Gastroesophageal sphincter (tissue), 4 donors: ENCODE measurements at regions not wholly inside any gene's neighbourhood (a gene's known extent, or its start where the extent isn't known, plus 50 kb on each side); places are given as distances from the start of the nearest gene placed in this dataset.
"Not testable (repeated sequence)": the region's sequence is repeated elsewhere in the genome, so short reads cannot be mapped to it uniquely, and the experiment has no call there.

ENCODE experiments used
- ATAC-seq: fragments of 150-250 bp; one replicate; pipeline ENCODE4 v1.9.1; 2016; ENCODE audit warnings: mild to moderate bottlenecking, moderate library complexity
- H3K27ac ChIP-seq, 4 donors: fragments of 200-600 bp; sonication (generic) in 3 of 4; 1 replicate in 3 of 4; 2 replicates in 1 of 4; pipeline ENCODE4 v1.5.1; 2016 to 2019
- H3K27me3 ChIP-seq: fragments of 200-600 bp; sonication (generic); one replicate; pipeline ENCODE4 v1.5.1; 2019
- H3K36me3 ChIP-seq, 2 donors: fragments of 200-600 bp; sonication (generic); one replicate each; pipeline ENCODE4 v1.5.1; 2019; ENCODE audit warnings: control low read depth in 1 of 2
- H3K4me1 ChIP-seq, 3 donors: fragments of 200-600 bp; sonication (generic); 1 replicate in 2 of 3; 2 replicates in 1 of 3; pipeline ENCODE4 v1.5.1; 2016 to 2019; ENCODE audit warnings: control low read depth in 2 of 3
- H3K4me3 ChIP-seq, 2 donors: fragments of 200-600 bp; sonication (generic); one replicate each; pipeline ENCODE4 v1.5.1; 2019; ENCODE audit warnings: mild to moderate bottlenecking in 1 of 2, moderate library complexity in 1 of 2
- H3K9me3 ChIP-seq, 3 donors: fragments of 200-600 bp; sonication (generic); one replicate each; pipeline ENCODE4 v1.5.1; 2017 to 2019; ENCODE audit warnings: control low read depth in 2 of 3
- EP300 ChIP-seq: sonication (generic); formaldehyde crosslinking; IDR thresholded peaks from one replicate; pipeline ENCODE4 v1.6.1; 2017; ENCODE audit warnings: antibody characterized with exemption, mild to moderate bottlenecking
- POLR2A ChIP-seq, 2 donors: fragments of 450-650 bp; IDR thresholded peaks; one replicate each; pipeline ENCODE4 v1.6.1; 2017; ENCODE audit warnings: antibody characterized with exemption in 2 of 2, mild to moderate bottlenecking in 2 of 2, moderate library complexity in 1 of 2
- POLR2AphosphoS5 ChIP-seq: sonication (generic); formaldehyde crosslinking; IDR thresholded peaks from one replicate; pipeline ENCODE4 v1.6.1; 2017; ENCODE audit warnings: antibody characterized with exemption
- WGBS, 2 donors: methylation state at CpG; one replicate each; pipeline ENCODE4 v1.1.5; 2018; ENCODE audit warnings: low coverage in 1 of 2; 5-methylcytosine and 5-hydroxymethylcytosine counted together
- TF ChIP-seq, protein P1 (sequence below), 4 experiments: fragments of 200-600 bp in 2 of 4; fragments of 450-650 bp in 2 of 4; sonication (generic) in 1 of 4; IDR thresholded peaks; one replicate each; pipeline ENCODE4 v1.5.1; 2017 to 2019; ENCODE audit warnings: antibody characterized with exemption in 4 of 4, mild to moderate bottlenecking in 2 of 4, moderate library complexity in 2 of 4

DNA sequence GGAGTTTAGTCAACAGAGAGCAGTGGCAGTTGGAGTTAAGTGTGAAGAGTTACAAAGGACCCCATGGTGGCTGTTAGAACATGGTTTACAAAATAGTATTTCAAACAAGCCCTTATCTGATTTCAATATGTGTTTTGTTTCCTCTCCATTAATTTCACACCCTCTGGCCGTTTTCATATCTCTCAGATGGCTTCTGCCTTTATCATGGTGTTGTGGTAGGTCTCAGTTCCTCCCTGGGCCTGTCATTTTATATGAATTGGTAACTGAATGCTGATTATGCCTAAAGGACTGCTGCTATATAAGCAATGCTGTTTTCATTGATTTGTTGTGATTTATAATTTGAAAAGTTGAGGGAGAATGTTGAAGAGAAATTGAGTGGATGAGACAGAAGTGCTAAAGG lies 686.7 kb downstream of the NYAP2 start:
- Histone ChIP-seq H3K4me3 (no peak overlapping the region), H3K27me3 (no peaks in the 10 kb centered on the region)

DNA sequence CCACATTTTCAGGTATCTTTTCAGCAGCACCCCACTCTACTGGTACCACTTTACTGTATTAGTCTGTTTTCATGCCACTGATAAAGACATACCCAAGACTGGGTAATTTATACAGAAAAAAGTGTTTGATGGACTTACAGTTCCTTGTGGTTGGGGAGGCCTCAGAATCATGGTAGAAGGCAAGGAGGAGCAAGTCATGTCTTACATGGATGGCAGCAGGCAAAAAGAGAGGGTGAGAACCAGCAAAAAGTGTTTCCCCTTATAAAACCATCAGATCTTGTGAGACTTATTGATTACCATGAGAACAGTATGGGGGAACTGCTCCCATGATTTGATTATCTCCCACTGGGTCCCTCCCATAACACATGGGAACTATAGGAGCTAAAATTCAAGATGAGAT lies 685.9 kb downstream of the NYAP2 start:
- not testable (repeated sequence) for H3K27me3 ChIP-seq, H3K27ac ChIP-seq, H3K36me3 ChIP-seq, H3K4me3 ChIP-seq, H3K9me3 ChIP-seq, H3K4me1 ChIP-seq, ATAC-seq

More for the DNA sequence above, 686.7 kb downstream of the NYAP2 start:
- no peak for ATAC-seq
- TF ChIP-seq POLR2AphosphoS5, result no peak
- no peaks in the 10 kb centered on the region for H3K36me3 ChIP-seq
- WGBS, 2 donors, result 22 to 62% methylated on average over 1 of the region's 1 CpG
- no peaks in the 10 kb centered on the region for H3K9me3 ChIP-seq
- H3K27ac ChIP-seq, result no peak overlapping the region
- no peaks in the 10 kb centered on the region for H3K4me1 ChIP-seq

DNA sequence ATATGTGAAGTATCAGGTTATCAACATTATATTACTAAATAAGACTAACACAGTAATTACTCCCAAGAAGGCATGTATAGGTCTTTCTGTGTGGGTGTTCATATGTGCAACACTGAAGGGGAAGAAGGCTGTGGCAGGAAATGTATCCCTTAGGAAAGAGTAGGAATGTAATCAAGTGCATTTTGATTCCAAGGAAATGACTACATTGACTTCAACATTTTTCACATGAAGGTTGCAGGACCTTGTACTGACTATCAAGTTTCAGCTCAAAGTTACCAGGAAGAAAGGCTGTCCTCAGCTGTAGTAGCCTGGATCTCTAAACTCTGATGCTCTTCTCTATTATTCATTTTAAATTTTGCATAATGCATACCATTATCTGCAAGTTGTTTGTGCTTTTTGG lies 680.8 kb downstream of the NYAP2 start:
- TF ChIP-seq POLR2A (IDR thresholded peaks at IDR 0.05) (no peak), EP300 (no peak), POLR2AphosphoS5 (no peak)
- TF ChIP-seq, protein P1, sequence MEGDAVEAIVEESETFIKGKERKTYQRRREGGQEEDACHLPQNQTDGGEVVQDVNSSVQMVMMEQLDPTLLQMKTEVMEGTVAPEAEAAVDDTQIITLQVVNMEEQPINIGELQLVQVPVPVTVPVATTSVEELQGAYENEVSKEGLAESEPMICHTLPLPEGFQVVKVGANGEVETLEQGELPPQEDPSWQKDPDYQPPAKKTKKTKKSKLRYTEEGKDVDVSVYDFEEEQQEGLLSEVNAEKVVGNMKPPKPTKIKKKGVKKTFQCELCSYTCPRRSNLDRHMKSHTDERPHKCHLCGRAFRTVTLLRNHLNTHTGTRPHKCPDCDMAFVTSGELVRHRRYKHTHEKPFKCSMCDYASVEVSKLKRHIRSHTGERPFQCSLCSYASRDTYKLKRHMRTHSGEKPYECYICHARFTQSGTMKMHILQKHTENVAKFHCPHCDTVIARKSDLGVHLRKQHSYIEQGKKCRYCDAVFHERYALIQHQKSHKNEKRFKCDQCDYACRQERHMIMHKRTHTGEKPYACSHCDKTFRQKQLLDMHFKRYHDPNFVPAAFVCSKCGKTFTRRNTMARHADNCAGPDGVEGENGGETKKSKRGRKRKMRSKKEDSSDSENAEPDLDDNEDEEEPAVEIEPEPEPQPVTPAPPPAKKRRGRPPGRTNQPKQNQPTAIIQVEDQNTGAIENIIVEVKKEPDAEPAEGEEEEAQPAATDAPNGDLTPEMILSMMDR (IDR thresholded peaks at IDR 0.05), result no peak
- ATAC-seq, result no peak
- Histone ChIP-seq H3K27ac (no peak overlapping the region), H3K4me3 (no peak overlapping the region), H3K9me3 (no peaks in the 10 kb centered on the region), H3K4me1 (no peaks in the 10 kb centered on the region), H3K27me3 (no peaks in the 10 kb centered on the region), H3K36me3 (no peaks in the 10 kb centered on the region)

DNA sequence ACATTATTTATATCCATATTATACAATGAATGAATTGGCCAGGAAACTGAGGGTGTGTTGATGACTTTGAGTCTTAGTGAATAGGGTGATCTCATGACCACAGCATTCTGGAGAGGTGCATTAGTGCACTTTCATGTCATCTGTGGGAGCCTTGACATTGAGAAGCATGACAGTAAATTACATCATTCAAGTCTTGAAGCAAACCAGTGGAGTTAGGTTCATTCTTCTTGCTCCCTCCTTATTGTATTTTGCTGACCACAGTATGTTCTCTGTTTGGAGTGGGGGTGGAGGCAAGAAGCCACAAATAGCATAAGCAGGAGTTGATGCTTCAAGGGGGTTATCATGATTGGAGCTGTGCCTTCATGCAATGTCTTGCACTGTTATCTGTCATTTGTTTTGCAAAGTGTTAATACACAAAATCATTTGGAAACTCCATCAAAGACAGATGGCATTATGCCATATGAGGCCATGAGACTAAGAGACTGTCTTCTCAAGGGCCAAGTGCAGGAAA lies 680.2 kb downstream of the NYAP2 start:
- no peak overlapping the region for H3K27ac ChIP-seq
- no peak for ATAC-seq

DNA sequence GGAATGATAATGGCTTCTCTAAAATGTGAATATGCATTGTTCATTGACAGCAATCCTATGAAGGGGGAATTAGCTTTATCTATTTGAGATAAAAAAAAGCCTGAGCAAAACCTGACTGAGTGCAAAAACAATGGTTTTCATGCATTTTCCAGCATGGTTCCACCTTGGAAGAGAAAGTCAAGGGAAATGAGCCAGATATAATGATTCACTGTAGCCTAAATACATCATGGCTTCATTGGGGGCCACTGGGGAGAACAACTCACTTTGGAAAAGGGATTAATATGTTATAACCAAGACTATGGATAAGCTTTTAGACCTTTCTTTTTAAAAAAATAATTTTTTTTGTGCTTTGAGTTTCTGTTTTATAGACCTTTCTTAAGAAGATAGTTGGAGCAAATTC lies 679.7 kb downstream of the NYAP2 start:
- TF ChIP-seq POLR2A (IDR thresholded peaks at IDR 0.05), result no peak
- TF ChIP-seq EP300, result no peak
- TF ChIP-seq POLR2AphosphoS5, result no peak
- TF ChIP-seq, protein P1 (IDR thresholded peaks at IDR 0.05), result no peak
- no peak for ATAC-seq
- Histone ChIP-seq H3K27ac (no peak overlapping the region), H3K36me3 (no peaks in the 10 kb centered on the region), H3K9me3 (no peaks in the 10 kb centered on the region), H3K4me3 (no peak overlapping the region), H3K27me3 (no peaks in the 10 kb centered on the region), H3K4me1 (no peaks in the 10 kb centered on the region)

More for the DNA sequence above, 680.2 kb downstream of the NYAP2 start:
- Histone ChIP-seq H3K36me3 (no peaks in the 10 kb centered on the region), H3K27me3 (no peaks in the 10 kb centered on the region), H3K9me3 (no peaks in the 10 kb centered on the region), H3K4me1 (no peaks in the 10 kb centered on the region), H3K4me3 (no peak overlapping the region)
- TF ChIP-seq EP300, result no peak
- TF ChIP-seq, protein P1 (IDR thresholded peaks at IDR 0.05), result no peak
- no peak for TF ChIP-seq POLR2A (IDR thresholded peaks at IDR 0.05)
- TF ChIP-seq POLR2AphosphoS5, result no peak

DNA sequence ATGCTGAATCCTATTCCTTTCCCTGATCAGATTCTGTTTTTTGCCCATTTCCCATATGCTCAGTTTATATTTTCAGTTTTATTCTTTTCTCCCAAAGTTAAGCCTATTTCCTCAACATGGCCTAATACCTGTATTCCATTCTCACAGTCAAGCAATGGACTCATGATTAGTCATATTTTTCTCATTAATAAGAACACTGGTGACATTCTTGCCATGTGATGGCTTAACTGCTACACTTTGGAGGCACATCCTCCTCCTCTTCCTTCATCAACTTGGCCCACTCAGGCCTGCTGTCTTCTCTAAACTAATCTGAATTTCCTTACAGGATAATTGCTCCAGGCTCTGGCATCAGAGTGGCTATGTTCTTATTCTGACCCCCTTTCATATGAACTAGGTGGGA lies 679.2 kb downstream of the NYAP2 start:
- TF ChIP-seq POLR2AphosphoS5 (no peak), POLR2A (IDR thresholded peaks at IDR 0.05) (no peak), EP300 (no peak)
- TF ChIP-seq, protein P1 (IDR thresholded peaks at IDR 0.05), result no peak
- no peak for ATAC-seq
- Histone ChIP-seq H3K27me3 (no peaks in the 10 kb centered on the region), H3K4me3 (no peak overlapping the region), H3K9me3 (no peaks in the 10 kb centered on the region), H3K36me3 (no peaks in the 10 kb centered on the region), H3K4me1 (no peaks in the 10 kb centered on the region), H3K27ac (no peak overlapping the region)
